Retinal pigment epithelial cell (primary cell): ENCODE measurements at regions not wholly inside any gene's neighbourhood (a gene's known extent, or its start where the extent isn't known, plus 50 kb on each side); places are given as distances from the start of the nearest gene placed in this dataset.

Experiments used
- DNase-seq: peaks from one replicate; pipeline ENCODE4 v3.0.0-alpha.2; 2010; ENCODE audit warnings: low read depth
- H3K4me3 ChIP-seq: 2 replicates; pipeline ENCODE4 v1.5.1; 2011; ENCODE audit warnings: mild to moderate bottlenecking, low read length, control low read depth, moderate library complexity
- CTCF ChIP-seq: conservative IDR thresholded peaks from 2 replicates; pipeline ENCODE4 v1.5.1; 2011; ENCODE audit warnings: low read depth, low read length, control low read depth, inconsistent platforms

- no peak for TF ChIP-seq CTCF
- no peak overlapping the region for H3K4me3 ChIP-seq
- no peak for DNase-seq
Observed at GRCh38 chr9:89776795-89777525, 172.1 kb downstream of the GADD45G start.

GRCh38 chr9:89777544-89777943, 172.7 kb downstream of the GADD45G start:
- H3K4me3 ChIP-seq: no peak overlapping the region
- DNase-seq: no peak
- TF ChIP-seq CTCF: no peak

- no peak for TF ChIP-seq CTCF
- DNase-seq: no peak
- H3K4me3 ChIP-seq: no peak overlapping the region
Observed at GRCh38 chr9:89778100-89779090, 173.6 kb downstream of the GADD45G start.

GRCh38 chr9:89779405-89780203, 174.8 kb downstream of the GADD45G start:
- no peak for TF ChIP-seq CTCF
- H3K4me3 ChIP-seq: no peak overlapping the region
- no peak for DNase-seq

- no peak overlapping the region for H3K4me3 ChIP-seq
- no peak for DNase-seq
- TF ChIP-seq CTCF: no peak
Observed at GRCh38 chr9:89780959-89781358, 176.1 kb downstream of the GADD45G start.

- no peak for TF ChIP-seq CTCF
- no peak for DNase-seq
- H3K4me3 ChIP-seq: no peak overlapping the region
Observed at GRCh38 chr9:89781838-89782540, 177.2 kb downstream of the GADD45G start.
